ENCODE measurements at regions not wholly inside any gene's neighbourhood (a gene's known extent, or its start where the extent isn't known, plus 50 kb on each side); places are given as distances from the start of the nearest gene placed in this dataset.

GRCh38 chr11:110883256-110883655 is 171.0 kb upstream of the ARHGAP20 start:
- no peaks in the 10 kb centered on the region for H3K79me2 ChIP-seq (ENCODE audit: low read depth)
- no peaks in the 10 kb centered on the region for H3K27me3 ChIP-seq
- H3K27ac Mint-ChIP-seq: no peak overlapping the region
- H3K36me3 ChIP-seq: no peaks in the 10 kb centered on the region
- H3K4me2 ChIP-seq: no peak overlapping the region
- no peaks in the 10 kb centered on the region for H3K4me1 ChIP-seq
- peak; percentile 18 for DNase-seq (ENCODE audit: low spot score)
- peaks cover 2% of the 10 kb centered on the region for H3K27me3 Mint-ChIP-seq (ENCODE audit: insufficient read depth, low read depth)
- H3K27ac ChIP-seq: no peak overlapping the region
- H3K9ac ChIP-seq: no peak overlapping the region
- H3K4me1 Mint-ChIP-seq: peaks cover 4% of the 10 kb centered on the region
- H3K4me3 ChIP-seq: no peak overlapping the region
- no peaks in the 10 kb centered on the region for H3K36me3 Mint-ChIP-seq
- no peaks in the 10 kb centered on the region for H3K9me3 ChIP-seq (ENCODE audit: low read depth)
- no peak overlapping the region for H3K4me3 Mint-ChIP-seq
- TF ChIP-seq EZH2phosphoT487 (IDR thresholded peaks at IDR 0.05) (no peak), EZH2 (IDR thresholded peaks at IDR 0.05) (no peak), CTCF (IDR thresholded peaks at IDR 0.05) (no peak)
- no peaks in the 10 kb centered on the region for H4K20me1 ChIP-seq (ENCODE audit: low read depth)
- H2AFZ ChIP-seq (replicated peaks): peak overlapping the region; percentile 34
- no peaks in the 10 kb centered on the region for H3F3A ChIP-seq (ENCODE audit: low read depth)
- H3K9me3 Mint-ChIP-seq: no peaks in the 10 kb centered on the region

DNA sequence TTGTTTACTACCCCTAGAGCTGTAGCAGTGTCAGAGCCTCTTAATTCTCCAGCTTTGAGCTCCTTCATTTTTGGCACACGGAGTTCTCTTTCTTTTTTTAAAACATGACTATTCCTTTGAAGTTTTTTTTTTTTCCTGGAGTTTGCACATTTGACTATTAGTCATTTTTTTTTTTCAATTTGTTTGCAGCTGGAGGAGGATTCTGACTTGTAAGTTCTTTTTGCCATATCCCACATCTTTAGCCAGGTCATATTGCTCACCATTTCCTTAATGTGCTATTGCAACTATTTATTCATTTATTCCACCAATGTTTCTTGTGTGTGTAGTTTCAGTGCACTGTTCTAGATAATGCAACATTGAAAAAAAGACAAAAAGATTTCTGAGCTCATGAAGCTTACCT is 166.3 kb upstream of the ARHGAP20 start:
- Mint-ChIP-seq H3K9me3 (no peaks in the 10 kb centered on the region), H3K27ac (no peak overlapping the region), H3K36me3 (no peaks in the 10 kb centered on the region), H3K4me1 (no peaks in the 10 kb centered on the region), H3K27me3 (ENCODE audit: insufficient read depth, low read depth) (no peaks in the 10 kb centered on the region), H3K4me3 (no peak overlapping the region)
- H3K79me2 ChIP-seq (ENCODE audit: low read depth): no peaks in the 10 kb centered on the region
- no peak overlapping the region for H3K27ac ChIP-seq
- no peak overlapping the region for H3K9ac ChIP-seq
- H4K20me1 ChIP-seq (ENCODE audit: low read depth): no peaks in the 10 kb centered on the region
- no peak overlapping the region for H3K4me2 ChIP-seq
- TF ChIP-seq EZH2phosphoT487 (IDR thresholded peaks at IDR 0.05) (no peak), CTCF (IDR thresholded peaks at IDR 0.05) (no peak), EZH2 (IDR thresholded peaks at IDR 0.05) (no peak)
- no peak for DNase-seq (ENCODE audit: low spot score)
- no peaks in the 10 kb centered on the region for H3K4me1 ChIP-seq
- no peak overlapping the region for H3K4me3 ChIP-seq
- H3K27me3 ChIP-seq: no peaks in the 10 kb centered on the region
- no peaks in the 10 kb centered on the region for H3F3A ChIP-seq (ENCODE audit: low read depth)
- no peaks in the 10 kb centered on the region for H3K9me3 ChIP-seq (ENCODE audit: low read depth)
- H3K36me3 ChIP-seq: no peaks in the 10 kb centered on the region
- H2AFZ ChIP-seq (replicated peaks): no peak overlapping the region

- DNase-seq (ENCODE audit: low spot score): no peak
- no peaks in the 10 kb centered on the region for H3K27me3 Mint-ChIP-seq (ENCODE audit: insufficient read depth, low read depth)
- H3K36me3 Mint-ChIP-seq: no peaks in the 10 kb centered on the region
- Histone ChIP-seq H3K27me3 (no peaks in the 10 kb centered on the region), H3K79me2 (ENCODE audit: low read depth) (no peaks in the 10 kb centered on the region), H2AFZ (replicated peaks) (no peak overlapping the region), H3K27ac (no peak overlapping the region), H4K20me1 (ENCODE audit: low read depth) (no peaks in the 10 kb centered on the region), H3K9me3 (ENCODE audit: low read depth) (no peaks in the 10 kb centered on the region), H3K36me3 (no peaks in the 10 kb centered on the region), H3K4me3 (no peak overlapping the region), H3K4me2 (no peak overlapping the region), H3K4me1 (no peaks in the 10 kb centered on the region), H3K9ac (no peak overlapping the region), H3F3A (ENCODE audit: low read depth) (no peaks in the 10 kb centered on the region)
- TF ChIP-seq EZH2 (IDR thresholded peaks at IDR 0.05): no peak
- TF ChIP-seq CTCF (IDR thresholded peaks at IDR 0.05): no peak
- no peak overlapping the region for H3K4me3 Mint-ChIP-seq
- no peaks in the 10 kb centered on the region for H3K4me1 Mint-ChIP-seq
- H3K27ac Mint-ChIP-seq: no peak overlapping the region
- no peaks in the 10 kb centered on the region for H3K9me3 Mint-ChIP-seq
Measured at GRCh38 chr11:110874437-110875030, 162.3 kb upstream of the ARHGAP20 start.
